Panc1 (cell line): ENCODE measurements at regions not wholly inside any gene's neighbourhood (a gene's known extent, or its start where the extent isn't known, plus 50 kb on each side); places are given as distances from the start of the nearest gene placed in this dataset.

ENCODE experiments used
- POLR2AphosphoS5 ChIP-seq: IDR thresholded peaks from 2 replicates; pipeline ENCODE4 v1.6.1; 2012; ENCODE audit warnings: mild to moderate bottlenecking, low read depth, low read length, moderate library complexity
- SIN3A ChIP-seq: IDR thresholded peaks from 2 replicates; pipeline ENCODE4 v1.6.1; 2012; ENCODE audit warnings: low read depth, mild to moderate bottlenecking, low read length, moderate library complexity, borderline replicate concordance; ENCODE audit not compliant: insufficient read depth
- TF ChIP-seq, protein P1 (sequence below): fragments of 450-650 bp; IDR thresholded peaks from 2 replicates; pipeline ENCODE4 v1.5.1; 2017; ENCODE audit warnings: mild to moderate bottlenecking

DNA sequence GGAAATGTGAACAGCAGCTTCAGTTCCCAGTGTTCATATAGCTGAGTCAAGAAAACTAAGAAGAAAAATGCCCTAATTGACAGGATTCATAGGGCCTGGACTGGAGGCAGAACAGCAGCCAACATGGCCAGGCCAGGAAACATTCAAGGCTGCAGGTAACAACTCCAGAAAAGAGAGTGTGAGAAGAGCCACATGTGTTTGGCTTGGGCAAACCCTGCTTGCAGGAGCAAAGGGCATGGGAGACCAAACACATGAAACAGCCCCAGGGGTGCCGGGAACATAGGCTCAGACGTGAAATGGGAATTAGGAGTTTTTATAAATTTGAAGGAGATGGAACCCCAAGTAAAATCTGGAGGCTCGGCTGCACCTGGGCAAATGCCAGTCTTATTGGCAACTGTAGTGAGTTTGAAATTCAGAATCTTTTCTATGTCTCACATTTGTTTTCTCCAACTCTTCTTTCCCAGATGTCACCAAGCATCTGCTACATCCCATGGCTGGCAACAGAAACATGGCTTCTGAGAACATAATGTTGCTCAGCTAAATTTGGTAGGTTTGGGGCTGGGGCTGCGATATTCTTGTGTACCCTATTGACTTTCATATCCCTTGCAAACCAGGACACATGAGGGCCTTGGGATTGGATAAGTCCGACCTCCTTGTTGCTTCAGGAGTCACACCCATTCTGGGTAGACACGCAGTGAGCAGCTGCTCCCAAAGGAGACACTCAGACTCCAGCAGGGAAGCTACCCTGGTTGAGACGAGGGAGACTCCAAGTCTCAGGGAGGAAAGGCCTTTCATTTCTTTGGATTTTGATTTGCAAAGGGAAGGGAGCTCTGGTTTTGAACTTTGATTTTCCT lies 98.9 kb upstream of the CLSTN2 start:
- TF ChIP-seq, protein P1, sequence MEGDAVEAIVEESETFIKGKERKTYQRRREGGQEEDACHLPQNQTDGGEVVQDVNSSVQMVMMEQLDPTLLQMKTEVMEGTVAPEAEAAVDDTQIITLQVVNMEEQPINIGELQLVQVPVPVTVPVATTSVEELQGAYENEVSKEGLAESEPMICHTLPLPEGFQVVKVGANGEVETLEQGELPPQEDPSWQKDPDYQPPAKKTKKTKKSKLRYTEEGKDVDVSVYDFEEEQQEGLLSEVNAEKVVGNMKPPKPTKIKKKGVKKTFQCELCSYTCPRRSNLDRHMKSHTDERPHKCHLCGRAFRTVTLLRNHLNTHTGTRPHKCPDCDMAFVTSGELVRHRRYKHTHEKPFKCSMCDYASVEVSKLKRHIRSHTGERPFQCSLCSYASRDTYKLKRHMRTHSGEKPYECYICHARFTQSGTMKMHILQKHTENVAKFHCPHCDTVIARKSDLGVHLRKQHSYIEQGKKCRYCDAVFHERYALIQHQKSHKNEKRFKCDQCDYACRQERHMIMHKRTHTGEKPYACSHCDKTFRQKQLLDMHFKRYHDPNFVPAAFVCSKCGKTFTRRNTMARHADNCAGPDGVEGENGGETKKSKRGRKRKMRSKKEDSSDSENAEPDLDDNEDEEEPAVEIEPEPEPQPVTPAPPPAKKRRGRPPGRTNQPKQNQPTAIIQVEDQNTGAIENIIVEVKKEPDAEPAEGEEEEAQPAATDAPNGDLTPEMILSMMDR, result no peak
- no peak for TF ChIP-seq POLR2AphosphoS5
- no peak for TF ChIP-seq SIN3A
